Keratinocyte (primary cell): ENCODE measurements at regions not wholly inside any gene's neighbourhood (a gene's known extent, or its start where the extent isn't known, plus 50 kb on each side); places are given as distances from the start of the nearest gene placed in this dataset.

Experiments
- DNase-seq: peaks from one replicate; pipeline ENCODE4 v3.0.0-alpha.2; 2011; ENCODE audit warnings: low read depth, missing footprints, low spot score
- FAIRE-seq: peaks from 2 replicates; lab custom pipeline; 2011; peaks lifted over from hg19 to GRCh38; lab: Jason Lieb, UNC
- H2AFZ ChIP-seq: 2 replicates; pipeline ENCODE4 v1.6.0; 2012; ENCODE audit warnings: low read length, control low read depth, inconsistent platforms; ENCODE audit not compliant: control insufficient read depth
- H3K27ac ChIP-seq: 2 replicates; pipeline ENCODE4 v1.5.1; 2011; ENCODE audit warnings: low read length; ENCODE audit not compliant: control insufficient read depth, insufficient read depth
- H3K27me3 ChIP-seq: 3 replicates; pipeline ENCODE4 v1.6.0; 2011; ENCODE audit warnings: low read length; ENCODE audit not compliant: control insufficient read depth, insufficient read depth; ENCODE audit errors: extremely low read depth
- H3K36me3 ChIP-seq, 2 experiments: 2 replicates in 1 of 2; 3 replicates in 1 of 2; pipeline ENCODE4 v1.5.1; 2011; ENCODE audit warnings: low read length in 2 of 2, mild to moderate bottlenecking in 1 of 2; ENCODE audit not compliant: control insufficient read depth in 2 of 2, insufficient read depth in 2 of 2; ENCODE audit errors: extremely low read depth in 1 of 2
- H3K4me1 ChIP-seq: 3 replicates; pipeline ENCODE4 v1.5.1; 2011; ENCODE audit warnings: low read length; ENCODE audit not compliant: control insufficient read depth, insufficient read depth; ENCODE audit errors: extremely low read depth
- H3K4me2 ChIP-seq: 3 replicates; pipeline ENCODE4 v1.6.0; 2011; ENCODE audit warnings: low read depth, low read length; ENCODE audit not compliant: control insufficient read depth, insufficient read depth; ENCODE audit errors: extremely low read depth
- H3K4me3 ChIP-seq, 3 experiments: fragments of 200-600 bp in 1 of 3; sonication (generic) in 1 of 3; 2 replicates in 2 of 3; 3 replicates in 1 of 3; pipeline ENCODE4 v1.5.1; 2011 to 2016; ENCODE audit warnings: low read length in 3 of 3, mild to moderate bottlenecking in 3 of 3, control low read depth in 2 of 3, inconsistent platforms in 1 of 3, low read depth in 1 of 3, mixed read lengths in 1 of 3, mixed run types in 1 of 3, moderate library complexity in 1 of 3; ENCODE audit not compliant: control insufficient read depth in 2 of 3, insufficient read depth in 2 of 3; ENCODE audit errors: extremely low read depth in 1 of 3
- H3K79me2 ChIP-seq: 2 replicates; pipeline ENCODE4 v1.6.0; 2012; ENCODE audit warnings: low read length; ENCODE audit not compliant: control insufficient read depth, insufficient read depth
- H3K9ac ChIP-seq: 3 replicates; pipeline ENCODE4 v1.6.0; 2011; ENCODE audit warnings: low read length; ENCODE audit not compliant: control insufficient read depth, insufficient read depth; ENCODE audit errors: extremely low read depth
- H3K9me1 ChIP-seq: 3 replicates; pipeline ENCODE4 v1.6.0; 2011; ENCODE audit warnings: low read length; ENCODE audit not compliant: control insufficient read depth, insufficient read depth; ENCODE audit errors: extremely low read depth
- H3K9me3 ChIP-seq: 2 replicates; pipeline ENCODE4 v1.5.1; 2012; ENCODE audit warnings: low read depth, low read length; ENCODE audit not compliant: control insufficient read depth
- H4K20me1 ChIP-seq: 3 replicates; pipeline ENCODE4 v1.6.0; 2011; ENCODE audit warnings: low read length; ENCODE audit not compliant: control insufficient read depth, insufficient read depth; ENCODE audit errors: extremely low read depth
- EZH2 ChIP-seq: IDR thresholded peaks from one replicate; pipeline ENCODE4 v1.6.1; 2012; ENCODE audit warnings: inconsistent platforms, mild to moderate bottlenecking, low read length, moderate library complexity
- dilution Hi-C: fragments of 300-500 bp; cut with MboI; formaldehyde crosslinking; loops from one replicate; pipeline ENCODE4 v1.7.0; 2020; ENCODE audit warnings: low sequenced_read_pairs; ENCODE audit not compliant: extremely low pct_ligation_motif_present
- TF ChIP-seq, protein P1 (sequence below), 3 experiments: IDR thresholded peaks in 1 of 3; conservative IDR thresholded peaks in 1 of 3; optimal IDR thresholded peaks in 1 of 3; 2 replicates in 2 of 3; 3 replicates in 1 of 3; pipeline versions ENCODE3 to v1.5.1; 2011; ENCODE audit warnings: low read length in 3 of 3, mild to moderate bottlenecking in 3 of 3, moderate library complexity in 2 of 3, control low read depth in 1 of 3, inconsistent platforms in 1 of 3; ENCODE audit not compliant: insufficient read depth in 2 of 3; ENCODE audit errors: extremely low read depth in 1 of 3

DNA sequence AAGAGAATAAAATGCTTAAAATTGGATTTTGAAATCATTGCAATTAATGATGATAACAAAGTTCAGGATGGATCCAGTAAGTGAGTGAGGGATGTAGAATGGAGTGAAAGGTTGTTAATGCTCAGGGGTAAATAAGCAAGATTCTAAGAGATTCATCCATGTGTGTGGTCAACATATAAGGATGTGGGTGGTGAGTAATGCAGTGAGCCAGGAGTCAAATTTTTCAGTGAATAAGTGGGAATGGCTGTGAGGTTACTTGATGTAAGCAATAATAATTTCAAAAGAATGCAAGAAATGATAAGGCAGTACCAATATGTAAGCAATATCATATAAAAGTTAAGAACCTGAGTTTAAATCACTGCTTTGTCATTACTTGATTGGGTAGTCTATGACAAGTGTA, 207.5 kb upstream of the ADGRB3 start:
- no peaks in the 10 kb centered on the region for H3K9me3 ChIP-seq
- no peaks in the 10 kb centered on the region for H3K4me1 ChIP-seq
- no peak for TF ChIP-seq EZH2
- TF ChIP-seq, protein P1, sequence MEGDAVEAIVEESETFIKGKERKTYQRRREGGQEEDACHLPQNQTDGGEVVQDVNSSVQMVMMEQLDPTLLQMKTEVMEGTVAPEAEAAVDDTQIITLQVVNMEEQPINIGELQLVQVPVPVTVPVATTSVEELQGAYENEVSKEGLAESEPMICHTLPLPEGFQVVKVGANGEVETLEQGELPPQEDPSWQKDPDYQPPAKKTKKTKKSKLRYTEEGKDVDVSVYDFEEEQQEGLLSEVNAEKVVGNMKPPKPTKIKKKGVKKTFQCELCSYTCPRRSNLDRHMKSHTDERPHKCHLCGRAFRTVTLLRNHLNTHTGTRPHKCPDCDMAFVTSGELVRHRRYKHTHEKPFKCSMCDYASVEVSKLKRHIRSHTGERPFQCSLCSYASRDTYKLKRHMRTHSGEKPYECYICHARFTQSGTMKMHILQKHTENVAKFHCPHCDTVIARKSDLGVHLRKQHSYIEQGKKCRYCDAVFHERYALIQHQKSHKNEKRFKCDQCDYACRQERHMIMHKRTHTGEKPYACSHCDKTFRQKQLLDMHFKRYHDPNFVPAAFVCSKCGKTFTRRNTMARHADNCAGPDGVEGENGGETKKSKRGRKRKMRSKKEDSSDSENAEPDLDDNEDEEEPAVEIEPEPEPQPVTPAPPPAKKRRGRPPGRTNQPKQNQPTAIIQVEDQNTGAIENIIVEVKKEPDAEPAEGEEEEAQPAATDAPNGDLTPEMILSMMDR (optimal IDR thresholded peaks at IDR 0.05 in 1 of 3, IDR thresholded peaks at IDR 0.05 in 1 of 3, conservative IDR thresholded peaks at IDR 0.05 in 1 of 3; ENCODE audit: extremely low read depth in 1 of 3, insufficient read depth in 2 of 3, low read length in 3 of 3) = no peak
- H2AFZ ChIP-seq = no peak overlapping the region
- DNase-seq = no peak
- no peaks in the 10 kb centered on the region for H3K27me3 ChIP-seq
- no peak for FAIRE-seq
- no peak overlapping the region for H3K9ac ChIP-seq
- H3K4me3 ChIP-seq = no peak overlapping the region
- dilution Hi-C loops = no loop called here
- no peak overlapping the region for H3K27ac ChIP-seq
- H3K4me2 ChIP-seq = no peak overlapping the region
- H4K20me1 ChIP-seq = no peaks in the 10 kb centered on the region
- H3K79me2 ChIP-seq = no peaks in the 10 kb centered on the region
- H3K36me3 ChIP-seq = no peaks in the 10 kb centered on the region
- no peaks in the 10 kb centered on the region for H3K9me1 ChIP-seq

GRCh38 chr6:68410021-68410420, 225.1 kb upstream of the ADGRB3 start:
- FAIRE-seq = no peak
- Histone ChIP-seq H3K9me1 (no peaks in the 10 kb centered on the region), H3K27ac (no peak overlapping the region), H3K4me1 (no peaks in the 10 kb centered on the region), H3K4me3 (no peak overlapping the region), H3K36me3 (no peaks in the 10 kb centered on the region), H3K4me2 (no peak overlapping the region), H3K79me2 (no peaks in the 10 kb centered on the region), H3K9ac (no peak overlapping the region), H4K20me1 (no peaks in the 10 kb centered on the region), H3K27me3 (no peaks in the 10 kb centered on the region), H2AFZ (no peak overlapping the region), H3K9me3 (no peaks in the 10 kb centered on the region)
- DNase-seq = no peak
- dilution Hi-C loops = no loop called here
- TF ChIP-seq, protein P1 (optimal IDR thresholded peaks at IDR 0.05 in 1 of 3, IDR thresholded peaks at IDR 0.05 in 1 of 3, conservative IDR thresholded peaks at IDR 0.05 in 1 of 3; ENCODE audit: extremely low read depth in 1 of 3, insufficient read depth in 2 of 3, low read length in 3 of 3) = no peak
- TF ChIP-seq EZH2 = no peak
